H1 (cell line): ENCODE measurements at regions not wholly inside any gene's neighbourhood (a gene's known extent, or its start where the extent isn't known, plus 50 kb on each side); places are given as distances from the start of the nearest gene placed in this dataset.

Source experiments
- BRCA1 ChIP-seq: IDR thresholded peaks from 2 replicates; pipeline ENCODE4 v1.6.1; 2012; ENCODE audit warnings: low read depth, low read length, improper control_type of control experiment
- CHD1 ChIP-seq: IDR thresholded peaks from 2 replicates; pipeline ENCODE4 v1.6.1; 2012; ENCODE audit warnings: low read depth, low read length, improper control_type of control experiment
- SRF ChIP-seq: IDR thresholded peaks from 2 replicates; pipeline ENCODE4 v1.6.1; 2011; ENCODE audit warnings: mild to moderate bottlenecking, low read depth, low read length, moderate library complexity

- no peak for TF ChIP-seq BRCA1
- TF ChIP-seq SRF: no peak
- no peak for TF ChIP-seq CHD1
- TF ChIP-seq, all 59 proteins: peak for 0
Measured at GRCh38 chr1:199302554-199302953, 663.7 kb downstream of the PTPRC start (continued).
